K562 (cell line): ENCODE measurements at regions not wholly inside any gene's neighbourhood (a gene's known extent, or its start where the extent isn't known, plus 50 kb on each side); places are given as distances from the start of the nearest gene placed in this dataset.

Source experiments
- BCL6 ChIP-seq: fragments of 250-450 bp; sonication (Bioruptor Pico); IDR thresholded peaks from 2 replicates; pipeline ENCODE4 v1.4.0; 2020
- FIP1L1 ChIP-seq: fragments of 200-400 bp; formaldehyde crosslinking; IDR thresholded peaks from 2 replicates; pipeline ENCODE4 v1.6.1; 2018; ENCODE audit warnings: mild to moderate bottlenecking, low read depth, low read length; ENCODE audit not compliant: poor library complexity, severe bottlenecking
- GTF3C2 ChIP-seq: IDR thresholded peaks from 3 replicates; pipeline ENCODE4 v1.6.1; 2011; ENCODE audit warnings: borderline replicate concordance, mild to moderate bottlenecking, moderate library complexity; ENCODE audit not compliant: insufficient read length; ENCODE audit errors: extremely low read depth
- IRF1 ChIP-seq: sonication (generic); formaldehyde crosslinking; IDR thresholded peaks from 2 replicates; pipeline ENCODE4 v1.8.0; 2022; ENCODE audit warnings: missing genetic modification reagents, mild to moderate bottlenecking, borderline replicate concordance
- MAFF ChIP-seq: IDR thresholded peaks from 2 replicates; pipeline ENCODE4 v1.6.1; 2012; ENCODE audit warnings: low read length, improper control_type of control experiment
- MAX ChIP-seq: sonication (generic); formaldehyde crosslinking; IDR thresholded peaks from 2 replicates; pipeline ENCODE4 v1.9.0; 2022; ENCODE audit warnings: mild to moderate bottlenecking, missing genetic modification reagents
- MITF ChIP-seq: IDR thresholded peaks from 2 replicates; pipeline ENCODE4 v1.6.1; 2014; ENCODE audit warnings: antibody characterized with exemption
- NCOA2 ChIP-seq, 2 experiments: fragments of 450-650 bp; IDR thresholded peaks; 2 replicates each; pipeline ENCODE4 v1.6.1; 2018; ENCODE audit warnings: mild to moderate bottlenecking in 2 of 2, moderate library complexity in 1 of 2; ENCODE audit not compliant: partially characterized antibody in 2 of 2
- NCOA6 ChIP-seq: fragments of 450-650 bp; IDR thresholded peaks from 2 replicates; pipeline ENCODE4 v1.6.1; 2017; ENCODE audit warnings: mild to moderate bottlenecking
- NFE2 ChIP-seq: IDR thresholded peaks from 2 replicates; pipeline ENCODE4 v1.6.1; 2014; ENCODE audit warnings: antibody characterized with exemption, low read depth
- NR1H2 ChIP-seq: sonication (generic); formaldehyde crosslinking; IDR thresholded peaks from 2 replicates; pipeline ENCODE4 v1.4.0; 2020; ENCODE audit warnings: mild to moderate bottlenecking, missing genetic modification reagents
- PKNOX1 ChIP-seq: fragments of 450-650 bp; IDR thresholded peaks from 2 replicates; pipeline ENCODE4 v1.6.1; 2016
- POLR2A ChIP-seq: fragments of 450-650 bp; conservative IDR thresholded peaks from 2 replicates; pipeline ENCODE4 v1.6.1; 2016
- ZNF384 ChIP-seq: IDR thresholded peaks from 2 replicates; pipeline ENCODE4 v1.6.1; 2012; ENCODE audit warnings: low read depth, low read length, improper control_type of control experiment
- ZNF398 ChIP-seq: fragments of 250-450 bp; sonication (Bioruptor Pico); IDR thresholded peaks from 2 replicates; pipeline ENCODE4 v1.8.0; 2021; ENCODE audit warnings: moderate library complexity, mild to moderate bottlenecking, inconsistent platforms
- ZNF449 ChIP-seq: fragments of 250-450 bp; sonication (Bioruptor Pico); IDR thresholded peaks from 2 replicates; pipeline ENCODE4 v1.8.0; 2022; ENCODE audit warnings: moderate library complexity, mild to moderate bottlenecking, inconsistent platforms
- ZNF583 ChIP-seq: fragments of 250-450 bp; sonication (Bioruptor Pico); IDR thresholded peaks from 2 replicates; pipeline ENCODE4 v1.4.0; 2020
- ZNF695 ChIP-seq: fragments of 450-650 bp; formaldehyde crosslinking; IDR thresholded peaks from 2 replicates; pipeline ENCODE4 v1.4.0; 2020; ENCODE audit warnings: mild to moderate bottlenecking, moderate library complexity

GRCh38 chr20:39109933-39110818, 148.0 kb downstream of the DHX35 start (continued):
- TF ChIP-seq ZNF583 (no peak), MITF (no peak), IRF1 (CRISPR knock-in tag) (no peak), MAX (CRISPR knock-in tag) (no peak), ZNF398 (CRISPR knock-in tag) (no peak), POLR2A (no peak), MAFF (no peak), NCOA2 (IDR thresholded peaks at IDR 0.05; ENCODE audit: partially characterized antibody in 2 of 2) (no peak), NR1H2 (no peak), GTF3C2 (no peak), ZNF695 (CRISPR knock-in tag) (no peak), ZNF384 (no peak), PKNOX1 (no peak), NFE2 (no peak), BCL6 (no peak), FIP1L1 (no peak), NCOA6 (no peak), ZNF449 (CRISPR knock-in tag) (no peak)
